SU-DHL-6 (cell line): ENCODE measurements at regions not wholly inside any gene's neighbourhood (a gene's known extent, or its start where the extent isn't known, plus 50 kb on each side); places are given as distances from the start of the nearest gene placed in this dataset.

Experiments
- H2AFZ ChIP-seq: fragments of 200-600 bp; sonication (generic); 2 replicates; pipeline ENCODE4 v1.6.1; 2014; ENCODE audit warnings: low read depth, mild to moderate bottlenecking, moderate library complexity, mixed read lengths, antibody characterized with exemption, low read length; ENCODE audit not compliant: severe bottlenecking
- H3F3A ChIP-seq: fragments of 200-600 bp; shearing (Covaris generic); 2 replicates; pipeline ENCODE4 v1.6.0; 2016; ENCODE audit warnings: antibody characterized with exemption, mild to moderate bottlenecking; ENCODE audit not compliant: insufficient read depth
- H3K27ac ChIP-seq: fragments of 200-600 bp; sonication (generic); 2 replicates; pipeline ENCODE4 v1.5.1; 2016; ENCODE audit warnings: low read depth, mild to moderate bottlenecking, low read length, moderate library complexity, mixed read lengths
- H3K27me3 ChIP-seq: fragments of 200-600 bp; sonication (generic), shearing (Covaris generic); 2 replicates; pipeline ENCODE4 v1.6.0; 2014; ENCODE audit warnings: mild to moderate bottlenecking, low read length
- H3K36me3 ChIP-seq: fragments of 200-600 bp; sonication (generic); 2 replicates; pipeline ENCODE4 v1.6.1; 2014; ENCODE audit warnings: mild to moderate bottlenecking, low read length, mixed read lengths
- H3K4me2 ChIP-seq: fragments of 300-600, 200-600 bp; shearing (Covaris generic), sonication (generic); 2 replicates; pipeline ENCODE4 v1.6.0; 2014; ENCODE audit warnings: low read length, low read depth, mild to moderate bottlenecking; ENCODE audit not compliant: poor library complexity, severe bottlenecking
- H3K4me3 ChIP-seq: fragments of 200-600 bp; sonication (generic); 2 replicates; pipeline ENCODE4 v1.5.1; 2014; ENCODE audit warnings: antibody characterized with exemption, low read length, mild to moderate bottlenecking, mixed read lengths; ENCODE audit not compliant: insufficient read depth, poor library complexity, severe bottlenecking
- H3K79me2 ChIP-seq: fragments of 200-600 bp; sonication (generic); 2 replicates; pipeline ENCODE4 v1.6.1; 2014; ENCODE audit warnings: mild to moderate bottlenecking, low read length, moderate library complexity; ENCODE audit not compliant: insufficient read depth
- H3K9ac ChIP-seq: fragments of 200-600 bp; sonication (generic); 2 replicates; pipeline ENCODE4 v1.7.0; 2014; ENCODE audit warnings: mild to moderate bottlenecking, low read length
- H3K9me2 ChIP-seq: fragments of 200-600 bp; sonication (generic); replicated peaks from 2 replicates; pipeline ENCODE4 v1.6.1; 2014; ENCODE audit warnings: low read length; ENCODE audit not compliant: insufficient read depth
- H3K9me3 ChIP-seq: fragments of 200-600 bp; sonication (generic); 2 replicates; pipeline ENCODE4 v1.6.1; 2014; ENCODE audit warnings: low read length, mixed read lengths; ENCODE audit not compliant: insufficient read depth
- H4K20me1 ChIP-seq: fragments of 200-600 bp; sonication (generic); 2 replicates; pipeline ENCODE4 v1.6.1; 2014; ENCODE audit warnings: low read depth, mild to moderate bottlenecking, antibody characterized with exemption, low read length, moderate library complexity, mixed read lengths
- CTCF ChIP-seq: fragments of 200-600 bp; sonication (generic); IDR thresholded peaks from one replicate; pipeline ENCODE4 v1.5.1; 2017; ENCODE audit warnings: antibody characterized with exemption, mild to moderate bottlenecking, low read length, moderate library complexity; ENCODE audit not compliant: insufficient read depth, poor library complexity, severe bottlenecking
- EZH2phosphoT487 ChIP-seq: fragments of 200-600 bp; sonication (generic), shearing (Covaris generic); conservative IDR thresholded peaks from 2 replicates; pipeline ENCODE4 v1.6.1; 2018; ENCODE audit warnings: mild to moderate bottlenecking, antibody characterized with exemption, low read length, moderate library complexity, mixed read lengths

GRCh38 chr7:24440892-24441291, 132.4 kb upstream of the PALS2 start:
- H3F3A ChIP-seq, result no peaks in the 10 kb centered on the region
- no peaks in the 10 kb centered on the region for H3K9me2 ChIP-seq
- TF ChIP-seq EZH2phosphoT487 (no peak), CTCF (no peak)
- H3K27me3 ChIP-seq, result no peaks in the 10 kb centered on the region
- no peak overlapping the region for H2AFZ ChIP-seq
- no peaks in the 10 kb centered on the region for H4K20me1 ChIP-seq
- no peak overlapping the region for H3K4me2 ChIP-seq
- H3K79me2 ChIP-seq, result no peaks in the 10 kb centered on the region
- no peaks in the 10 kb centered on the region for H3K9me3 ChIP-seq
- H3K4me3 ChIP-seq, result no peak overlapping the region
- H3K27ac ChIP-seq, result no peak overlapping the region
- no peak overlapping the region for H3K9ac ChIP-seq
- H3K36me3 ChIP-seq, result no peaks in the 10 kb centered on the region

- Histone ChIP-seq H3K79me2 (no peaks in the 10 kb centered on the region), H3F3A (no peaks in the 10 kb centered on the region), H2AFZ (no peak overlapping the region), H3K9ac (no peak overlapping the region), H3K27ac (no peak overlapping the region), H4K20me1 (no peaks in the 10 kb centered on the region), H3K36me3 (no peaks in the 10 kb centered on the region), H3K4me3 (no peak overlapping the region), H3K27me3 (no peaks in the 10 kb centered on the region), H3K9me3 (no peaks in the 10 kb centered on the region), H3K4me2 (no peak overlapping the region), H3K9me2 (no peaks in the 10 kb centered on the region)
- TF ChIP-seq EZH2phosphoT487 (no peak), CTCF (no peak)
Observed at GRCh38 chr7:24441314-24442027, 131.8 kb upstream of the PALS2 start.

- no peaks in the 10 kb centered on the region for H3F3A ChIP-seq
- no peak for TF ChIP-seq CTCF
- no peak for TF ChIP-seq EZH2phosphoT487
- no peaks in the 10 kb centered on the region for H3K9me2 ChIP-seq
- no peak overlapping the region for H2AFZ ChIP-seq
- H4K20me1 ChIP-seq, result no peaks in the 10 kb centered on the region
- no peak overlapping the region for H3K4me3 ChIP-seq
- H3K9ac ChIP-seq, result no peak overlapping the region
- H3K4me2 ChIP-seq, result no peak overlapping the region
- no peaks in the 10 kb centered on the region for H3K79me2 ChIP-seq
- H3K27me3 ChIP-seq, result no peaks in the 10 kb centered on the region
- no peaks in the 10 kb centered on the region for H3K36me3 ChIP-seq
- no peaks in the 10 kb centered on the region for H3K9me3 ChIP-seq
- no peak overlapping the region for H3K27ac ChIP-seq
Observed at GRCh38 chr7:24442170-24442777, 131.0 kb upstream of the PALS2 start.
